ENCODE measurements at regions not wholly inside any gene's neighbourhood (a gene's known extent, or its start where the extent isn't known, plus 50 kb on each side); places are given as distances from the start of the nearest gene placed in this dataset.

DNA sequence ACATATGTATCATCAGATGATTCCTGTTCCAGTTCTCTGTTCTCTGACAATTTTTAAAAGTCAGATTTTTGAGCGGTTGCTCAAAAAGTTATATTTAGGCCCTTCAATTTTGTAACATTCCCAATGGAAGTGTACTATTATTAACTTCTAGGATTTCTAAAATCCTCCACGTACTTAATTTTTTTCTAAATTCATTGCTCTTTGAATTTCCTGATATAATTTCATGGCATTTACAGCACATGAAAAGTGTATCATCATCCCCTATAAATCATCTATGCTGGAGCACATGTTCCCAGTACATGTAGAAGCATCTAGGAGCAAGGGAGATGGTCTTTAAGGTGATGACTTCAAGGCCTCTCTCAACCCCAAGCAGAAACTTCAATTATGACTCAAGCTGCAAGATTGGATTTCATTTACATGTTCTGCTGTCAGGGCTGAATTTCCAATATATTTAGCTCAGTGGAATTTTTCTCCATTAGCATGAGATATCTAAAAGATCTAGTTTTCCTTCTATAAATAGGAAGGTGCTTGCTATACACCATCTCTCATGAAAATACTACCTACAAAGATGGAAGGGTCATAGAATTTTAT, 392.8 kb upstream of the MIR17HG start:
- Histone ChIP-seq H3K27me3 (ENCODE audit: insufficient read depth, insufficient read length) (no peaks in the 10 kb centered on the region), H3K4me1 (ENCODE audit: insufficient read depth, insufficient read length) (no peaks in the 10 kb centered on the region), H3K9ac (ENCODE audit: insufficient read length, low read depth) (no peak overlapping the region), H3K36me3 (ENCODE audit: insufficient read depth, insufficient read length, low read length) (no peaks in the 10 kb centered on the region), H3K4me3 (ENCODE audit: insufficient read length, low read depth) (no peak overlapping the region), H3K9me3 (ENCODE audit: insufficient read depth, low read length) (no peaks in the 10 kb centered on the region)
- DNase-seq (ENCODE audit: low read depth, low spot score), result no peak
- TF ChIP-seq SUZ12 (IDR thresholded peaks at IDR 0.05; ENCODE audit: extremely low read depth, insufficient read depth, insufficient read length), result no peak

- Histone ChIP-seq H3K9me3 (ENCODE audit: insufficient read depth, low read length) (no peaks in the 10 kb centered on the region), H3K4me1 (ENCODE audit: insufficient read depth, insufficient read length) (no peaks in the 10 kb centered on the region), H3K27me3 (ENCODE audit: insufficient read depth, insufficient read length) (no peaks in the 10 kb centered on the region), H3K36me3 (ENCODE audit: insufficient read depth, insufficient read length, low read length) (no peaks in the 10 kb centered on the region), H3K4me3 (ENCODE audit: insufficient read length, low read depth) (no peak overlapping the region), H3K9ac (ENCODE audit: insufficient read length, low read depth) (no peak overlapping the region)
- DNase-seq (ENCODE audit: low read depth, low spot score), result no peak
- TF ChIP-seq SUZ12 (IDR thresholded peaks at IDR 0.05; ENCODE audit: extremely low read depth, insufficient read depth, insufficient read length), result no peak
- TF ChIP-seq ZNF274 (IDR thresholded peaks at IDR 0.05; ENCODE audit: low read depth, low read length), result no peak
- no peak for TF ChIP-seq YY1 (IDR thresholded peaks at IDR 0.05; ENCODE audit: insufficient read depth, insufficient read length)
Measured at GRCh38 chr13:90956031-90956430, 391.5 kb upstream of the MIR17HG start.

DNA sequence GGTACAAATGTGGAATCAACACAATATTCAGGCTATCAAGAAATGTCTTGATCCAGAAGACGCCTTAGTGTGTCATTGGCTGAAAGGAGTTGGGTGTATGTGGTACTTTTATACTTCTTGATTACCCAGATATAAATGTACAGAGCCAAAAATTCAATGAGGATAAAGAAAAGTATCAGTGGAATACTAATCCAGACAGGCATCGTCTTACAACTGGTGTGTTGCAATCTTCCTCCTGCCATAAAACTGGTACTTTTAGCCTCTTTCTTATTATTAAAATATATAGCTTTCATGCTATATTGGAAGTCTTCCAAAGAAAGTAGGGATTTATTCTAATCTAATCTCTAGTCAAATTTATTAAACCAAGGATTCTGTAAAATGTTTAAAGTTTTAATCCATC, 388.6 kb upstream of the MIR17HG start:
- Histone ChIP-seq H3K4me1 (ENCODE audit: insufficient read depth, insufficient read length) (no peaks in the 10 kb centered on the region), H3K9ac (ENCODE audit: insufficient read length, low read depth) (no peak overlapping the region), H3K36me3 (ENCODE audit: insufficient read depth, insufficient read length, low read length) (no peaks in the 10 kb centered on the region), H3K27me3 (ENCODE audit: insufficient read depth, insufficient read length) (no peaks in the 10 kb centered on the region), H3K9me3 (ENCODE audit: insufficient read depth, low read length) (no peaks in the 10 kb centered on the region), H3K4me3 (ENCODE audit: insufficient read length, low read depth) (no peak overlapping the region)
- TF ChIP-seq YY1 (IDR thresholded peaks at IDR 0.05; ENCODE audit: insufficient read depth, insufficient read length) (no peak), SUZ12 (IDR thresholded peaks at IDR 0.05; ENCODE audit: extremely low read depth, insufficient read depth, insufficient read length) (no peak), ZNF274 (IDR thresholded peaks at IDR 0.05; ENCODE audit: low read depth, low read length) (no peak)
- no peak for DNase-seq (ENCODE audit: low read depth, low spot score)

DNA sequence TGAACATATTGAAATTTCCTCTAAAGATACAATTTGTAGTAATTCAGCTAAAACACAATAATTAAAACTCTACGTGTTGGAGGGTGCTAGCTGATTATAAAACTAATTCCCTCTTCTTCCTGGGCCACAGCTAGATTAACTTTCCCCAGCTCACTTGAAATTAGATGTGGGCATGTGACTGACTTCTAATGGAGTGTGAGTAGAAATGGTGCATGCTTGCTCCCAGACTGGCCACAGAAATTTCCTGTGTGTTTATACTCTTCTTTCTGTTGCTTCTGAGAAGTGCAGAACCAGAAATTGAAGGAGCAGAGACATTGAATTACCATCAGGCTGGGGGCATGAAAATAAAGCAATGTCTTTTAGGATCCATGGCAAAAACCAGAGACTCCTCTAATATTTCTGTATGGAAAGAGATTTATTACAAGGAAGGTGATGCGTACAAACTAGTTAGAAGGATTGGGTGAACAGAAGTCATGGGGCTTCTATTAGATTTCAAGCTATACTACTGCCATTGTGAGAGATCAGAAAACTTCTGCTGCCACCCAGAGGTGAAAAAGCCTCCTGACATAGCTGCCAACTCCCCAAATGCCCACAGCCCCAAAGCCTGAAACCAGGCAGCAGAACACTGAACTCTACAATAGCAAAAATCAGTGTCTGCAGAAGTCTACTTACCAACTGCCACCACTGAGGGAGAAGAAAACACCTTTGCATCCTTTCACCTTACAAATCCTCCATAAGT, 379.2 kb upstream of the MIR17HG start:
- Histone ChIP-seq H3K4me1 (ENCODE audit: insufficient read depth, insufficient read length) (no peaks in the 10 kb centered on the region), H3K27me3 (ENCODE audit: insufficient read depth, insufficient read length) (no peaks in the 10 kb centered on the region), H3K4me3 (ENCODE audit: insufficient read length, low read depth) (no peak overlapping the region), H3K9me3 (ENCODE audit: insufficient read depth, low read length) (no peaks in the 10 kb centered on the region), H3K9ac (ENCODE audit: insufficient read length, low read depth) (no peak overlapping the region), H3K36me3 (ENCODE audit: insufficient read depth, insufficient read length, low read length) (no peaks in the 10 kb centered on the region)
- no peak for DNase-seq (ENCODE audit: low read depth, low spot score)
- TF ChIP-seq YY1 (IDR thresholded peaks at IDR 0.05; ENCODE audit: insufficient read depth, insufficient read length) (no peak), SUZ12 (IDR thresholded peaks at IDR 0.05; ENCODE audit: extremely low read depth, insufficient read depth, insufficient read length) (no peak), ZNF274 (IDR thresholded peaks at IDR 0.05; ENCODE audit: low read depth, low read length) (no peak)

- Histone ChIP-seq H3K9me3 (ENCODE audit: insufficient read depth, low read length) (no peaks in the 10 kb centered on the region), H3K27me3 (ENCODE audit: insufficient read depth, insufficient read length) (no peaks in the 10 kb centered on the region), H3K4me1 (ENCODE audit: insufficient read depth, insufficient read length) (no peaks in the 10 kb centered on the region), H3K4me3 (ENCODE audit: insufficient read length, low read depth) (no peak overlapping the region), H3K9ac (ENCODE audit: insufficient read length, low read depth) (no peak overlapping the region), H3K36me3 (ENCODE audit: insufficient read depth, insufficient read length, low read length) (no peaks in the 10 kb centered on the region)
- peak; percentile 20 for DNase-seq (ENCODE audit: low read depth, low spot score)
- TF ChIP-seq YY1 (IDR thresholded peaks at IDR 0.05; ENCODE audit: insufficient read depth, insufficient read length) (no peak), ZNF274 (IDR thresholded peaks at IDR 0.05; ENCODE audit: low read depth, low read length) (no peak), SUZ12 (IDR thresholded peaks at IDR 0.05; ENCODE audit: extremely low read depth, insufficient read depth, insufficient read length) (no peak)
Measured at GRCh38 chr13:90974249-90974975, 373.1 kb upstream of the MIR17HG start.

DNA sequence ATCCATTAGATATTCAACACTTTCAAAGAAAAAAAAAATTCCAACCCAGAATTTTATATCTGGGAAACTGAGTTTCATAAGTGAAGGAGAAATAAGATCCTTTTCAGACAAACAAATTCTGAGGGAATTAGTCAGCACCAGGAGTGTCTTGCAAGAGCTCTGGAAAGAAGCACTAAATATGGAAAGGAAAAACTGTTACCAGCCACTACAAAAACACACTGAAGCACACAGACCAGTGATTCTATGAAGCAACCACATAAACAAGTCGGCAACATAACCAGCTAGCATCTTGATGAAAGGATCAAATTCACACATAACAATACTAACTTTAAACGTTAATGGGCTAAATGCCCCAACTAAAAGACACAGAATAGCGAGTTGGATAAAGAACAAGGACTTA, 368.4 kb upstream of the MIR17HG start:
- Histone ChIP-seq H3K9me3 (ENCODE audit: insufficient read depth, low read length) (no peaks in the 10 kb centered on the region), H3K36me3 (ENCODE audit: insufficient read depth, insufficient read length, low read length) (no peaks in the 10 kb centered on the region), H3K9ac (ENCODE audit: insufficient read length, low read depth) (no peak overlapping the region), H3K4me3 (ENCODE audit: insufficient read length, low read depth) (no peak overlapping the region), H3K27me3 (ENCODE audit: insufficient read depth, insufficient read length) (no peaks in the 10 kb centered on the region), H3K4me1 (ENCODE audit: insufficient read depth, insufficient read length) (no peaks in the 10 kb centered on the region)
- no peak for DNase-seq (ENCODE audit: low read depth, low spot score)
- no peak for TF ChIP-seq ZNF274 (IDR thresholded peaks at IDR 0.05; ENCODE audit: low read depth, low read length)
- TF ChIP-seq SUZ12 (IDR thresholded peaks at IDR 0.05; ENCODE audit: extremely low read depth, insufficient read depth, insufficient read length), result no peak
- TF ChIP-seq YY1 (IDR thresholded peaks at IDR 0.05; ENCODE audit: insufficient read depth, insufficient read length), result no peak

DNA sequence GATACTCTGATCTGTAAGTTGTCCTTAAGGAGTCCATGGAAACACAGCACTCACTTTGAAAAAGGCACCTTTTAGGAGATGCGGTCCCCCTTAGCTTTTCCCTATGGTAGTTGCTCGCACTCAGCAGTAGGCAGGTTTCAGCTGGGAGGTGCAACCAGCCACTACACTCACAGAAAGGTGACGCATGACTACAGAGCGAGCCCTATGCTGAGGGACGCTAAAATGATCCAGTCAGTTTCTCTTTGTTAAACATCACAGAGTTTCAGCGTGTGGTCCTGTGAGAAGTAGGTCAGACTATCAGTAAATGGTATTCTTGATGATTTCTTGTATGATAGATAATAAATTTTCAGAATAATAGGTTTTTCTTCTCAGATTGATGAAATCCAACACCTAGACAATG, 362.7 kb upstream of the MIR17HG start:
- Histone ChIP-seq H3K36me3 (ENCODE audit: insufficient read depth, insufficient read length, low read length) (no peaks in the 10 kb centered on the region), H3K27me3 (ENCODE audit: insufficient read depth, insufficient read length) (no peaks in the 10 kb centered on the region), H3K4me1 (ENCODE audit: insufficient read depth, insufficient read length) (no peaks in the 10 kb centered on the region), H3K9ac (ENCODE audit: insufficient read length, low read depth) (no peak overlapping the region), H3K4me3 (ENCODE audit: insufficient read length, low read depth) (no peak overlapping the region), H3K9me3 (ENCODE audit: insufficient read depth, low read length) (no peaks in the 10 kb centered on the region)
- DNase-seq (ENCODE audit: low read depth, low spot score), result no peak
- no peak for TF ChIP-seq SUZ12 (IDR thresholded peaks at IDR 0.05; ENCODE audit: extremely low read depth, insufficient read depth, insufficient read length)
- no peak for TF ChIP-seq ZNF274 (IDR thresholded peaks at IDR 0.05; ENCODE audit: low read depth, low read length)
- TF ChIP-seq YY1 (IDR thresholded peaks at IDR 0.05; ENCODE audit: insufficient read depth, insufficient read length), result no peak
